DOHH2 (cell line): ENCODE measurements at regions not wholly inside any gene's neighbourhood (a gene's known extent, or its start where the extent isn't known, plus 50 kb on each side); places are given as distances from the start of the nearest gene placed in this dataset.

ENCODE experiments used
- H3F3A ChIP-seq: fragments of 200-600 bp; sonication (generic), shearing (Covaris generic); 2 replicates; pipeline ENCODE4 v1.6.0; 2016; ENCODE audit warnings: antibody characterized with exemption, mild to moderate bottlenecking; ENCODE audit not compliant: control insufficient read depth, insufficient read depth
- H3K27ac ChIP-seq: fragments of 200-600 bp; sonication (generic); 2 replicates; pipeline ENCODE4 v1.5.1; 2014; ENCODE audit warnings: low read depth, mild to moderate bottlenecking, low read length, moderate library complexity
- H3K27me3 ChIP-seq: fragments of 200-600 bp; sonication (generic); 2 replicates; pipeline ENCODE4 v1.6.1; 2014; ENCODE audit warnings: mild to moderate bottlenecking, low read length, mixed read lengths; ENCODE audit not compliant: control insufficient read depth
- H3K36me3 ChIP-seq: fragments of 200-600 bp; sonication (generic); 2 replicates; pipeline ENCODE4 v1.6.1; 2014; ENCODE audit warnings: mild to moderate bottlenecking, low read length, moderate library complexity, mixed read lengths; ENCODE audit not compliant: control insufficient read depth
- H3K4me1 ChIP-seq: fragments of 200-600 bp; sonication (generic); 2 replicates; pipeline ENCODE4 v1.6.1; 2014; ENCODE audit warnings: mild to moderate bottlenecking, low read length, mixed read lengths; ENCODE audit not compliant: control insufficient read depth
- H3K4me2 ChIP-seq: fragments of 200-600 bp; sonication (generic); 2 replicates; pipeline ENCODE4 v1.6.0; 2014; ENCODE audit warnings: mild to moderate bottlenecking, low read length, moderate library complexity
- H3K4me3 ChIP-seq: fragments of 200-600 bp; sonication (generic); 2 replicates; pipeline ENCODE4 v1.5.1; 2014; ENCODE audit warnings: mild to moderate bottlenecking, low read length, mixed read lengths
- H3K79me2 ChIP-seq: fragments of 200-600 bp; sonication (generic); 2 replicates; pipeline ENCODE4 v1.6.1; 2014; ENCODE audit warnings: mild to moderate bottlenecking, low read length, mixed read lengths; ENCODE audit not compliant: control insufficient read depth
- H3K9me2 ChIP-seq: fragments of 200-600 bp; sonication (generic); replicated peaks from 2 replicates; pipeline ENCODE4 v1.6.1; 2014; ENCODE audit warnings: mild to moderate bottlenecking, low read length, mixed read lengths; ENCODE audit not compliant: control insufficient read depth
- H3K9me3 ChIP-seq: fragments of 200-600 bp; sonication (generic); 2 replicates; pipeline ENCODE4 v1.6.1; 2014; ENCODE audit warnings: antibody characterized with exemption, low read length, mixed read lengths; ENCODE audit not compliant: control insufficient read depth, insufficient read depth
- H4K20me1 ChIP-seq: fragments of 200-600 bp; sonication (generic); 2 replicates; pipeline ENCODE4 v1.6.0; 2014; ENCODE audit warnings: low read depth, mild to moderate bottlenecking, antibody characterized with exemption, low read length, moderate library complexity; ENCODE audit not compliant: control insufficient read depth, insufficient read depth
- CTCF ChIP-seq: fragments of 200-600 bp; sonication (generic); IDR thresholded peaks from one replicate; pipeline ENCODE4 v1.5.1; 2014; ENCODE audit warnings: antibody characterized with exemption, mild to moderate bottlenecking, low read depth, low read length; ENCODE audit not compliant: poor library complexity, severe bottlenecking
- EZH2phosphoT487 ChIP-seq: fragments of 200-600 bp; sonication (generic); IDR thresholded peaks from 2 replicates; pipeline ENCODE4 v1.6.1; 2017; ENCODE audit warnings: borderline replicate concordance, mild to moderate bottlenecking, antibody characterized with exemption, low read length, moderate library complexity, mixed read lengths

DNA sequence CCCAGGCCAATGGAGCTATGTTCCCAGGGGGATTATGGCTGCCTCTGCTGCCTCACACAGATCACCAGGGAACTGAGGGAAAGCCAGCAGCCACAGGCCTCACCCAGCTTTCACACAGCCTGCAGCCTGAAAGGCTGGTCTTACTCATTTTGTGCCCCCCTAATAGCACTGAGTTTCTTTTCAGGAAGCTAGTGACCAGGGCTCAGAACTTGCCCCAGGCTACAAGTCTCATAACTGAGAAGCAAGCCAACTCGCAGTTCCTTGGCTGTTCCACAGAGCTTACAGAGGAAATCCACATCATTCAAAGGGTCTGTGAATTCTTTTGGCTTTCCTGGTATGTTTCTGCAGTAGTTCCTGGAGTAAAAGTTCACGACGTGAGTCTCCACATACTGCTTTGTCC is 524.8 kb upstream of the GJE1 start:
- H3K9me3 ChIP-seq = no peaks in the 10 kb centered on the region

GRCh38 chr6:141598487-141598886 is 534.2 kb upstream of the GJE1 start:
- Histone ChIP-seq H3K27me3 (no peaks in the 10 kb centered on the region), H3F3A (no peaks in the 10 kb centered on the region), H3K36me3 (no peaks in the 10 kb centered on the region), H3K27ac (no peak overlapping the region), H3K9me3 (no peaks in the 10 kb centered on the region), H3K4me2 (no peak overlapping the region), H3K9me2 (no peaks in the 10 kb centered on the region), H3K79me2 (no peaks in the 10 kb centered on the region), H3K4me1 (no peaks in the 10 kb centered on the region), H4K20me1 (no peaks in the 10 kb centered on the region), H3K4me3 (no peak overlapping the region)
- no peak for TF ChIP-seq CTCF
- no peak for TF ChIP-seq EZH2phosphoT487

More for the DNA sequence above, 524.8 kb upstream of the GJE1 start:
- no peaks in the 10 kb centered on the region for H3K79me2 ChIP-seq
- H3K9me2 ChIP-seq = no peaks in the 10 kb centered on the region
- H3K4me3 ChIP-seq = no peak overlapping the region
- H4K20me1 ChIP-seq = no peaks in the 10 kb centered on the region
- H3K27ac ChIP-seq = no peak overlapping the region
- H3K36me3 ChIP-seq = no peaks in the 10 kb centered on the region
- TF ChIP-seq EZH2phosphoT487 (no peak), CTCF (no peak)
- no peaks in the 10 kb centered on the region for H3K4me1 ChIP-seq
- no peaks in the 10 kb centered on the region for H3F3A ChIP-seq
- no peak overlapping the region for H3K4me2 ChIP-seq
- H3K27me3 ChIP-seq = no peaks in the 10 kb centered on the region

- TF ChIP-seq EZH2phosphoT487 (no peak), CTCF (no peak)
- Histone ChIP-seq H3F3A (no peaks in the 10 kb centered on the region), H3K9me2 (no peaks in the 10 kb centered on the region), H3K79me2 (no peaks in the 10 kb centered on the region), H3K27me3 (no peaks in the 10 kb centered on the region), H3K4me2 (no peak overlapping the region), H3K36me3 (no peaks in the 10 kb centered on the region), H3K4me3 (no peak overlapping the region), H3K27ac (no peak overlapping the region), H3K9me3 (no peaks in the 10 kb centered on the region), H4K20me1 (no peaks in the 10 kb centered on the region), H3K4me1 (no peaks in the 10 kb centered on the region)
These were observed 537.9 kb upstream of the GJE1 start for GRCh38 chr6:141594874-141595273.

DNA sequence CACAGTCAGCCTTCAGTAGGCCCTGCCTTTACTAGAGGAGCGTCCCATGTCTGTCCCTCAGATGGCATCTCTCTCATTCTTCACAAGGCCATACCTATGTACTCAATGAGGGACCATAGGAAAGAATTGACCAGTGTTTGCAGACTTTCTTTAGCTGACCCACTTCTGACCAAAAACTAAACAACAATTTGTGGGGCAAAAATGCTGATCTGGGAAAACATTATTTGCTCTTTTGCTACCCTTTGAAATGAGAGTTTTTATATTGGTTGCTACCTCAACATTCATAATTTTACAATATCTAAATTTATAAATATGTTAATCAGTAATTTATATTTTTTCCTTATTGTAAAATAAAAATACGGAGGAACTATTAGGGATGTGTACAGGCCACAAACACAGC is 539.4 kb upstream of the GJE1 start:
- Histone ChIP-seq H3K4me3 (no peak overlapping the region), H3K4me2 (no peak overlapping the region), H3K4me1 (no peaks in the 10 kb centered on the region), H4K20me1 (no peaks in the 10 kb centered on the region), H3K36me3 (no peaks in the 10 kb centered on the region), H3F3A (no peaks in the 10 kb centered on the region), H3K27me3 (no peaks in the 10 kb centered on the region), H3K79me2 (no peaks in the 10 kb centered on the region), H3K9me3 (no peaks in the 10 kb centered on the region), H3K9me2 (no peaks in the 10 kb centered on the region), H3K27ac (no peak overlapping the region)
- TF ChIP-seq CTCF (no peak), EZH2phosphoT487 (no peak)
